HG03064 (cell line): ENCODE measurements at regions not wholly inside any gene's neighbourhood (a gene's known extent, or its start where the extent isn't known, plus 50 kb on each side); places are given as distances from the start of the nearest gene placed in this dataset.

Experiments used
- ATAC-seq: cut with Tn5 transposase; IDR thresholded peaks from one replicate; pipeline ENCODE4 v1.9.1; 2021; ENCODE audit warnings: low read depth; ENCODE audit not compliant: unreplicated experiment

DNA sequence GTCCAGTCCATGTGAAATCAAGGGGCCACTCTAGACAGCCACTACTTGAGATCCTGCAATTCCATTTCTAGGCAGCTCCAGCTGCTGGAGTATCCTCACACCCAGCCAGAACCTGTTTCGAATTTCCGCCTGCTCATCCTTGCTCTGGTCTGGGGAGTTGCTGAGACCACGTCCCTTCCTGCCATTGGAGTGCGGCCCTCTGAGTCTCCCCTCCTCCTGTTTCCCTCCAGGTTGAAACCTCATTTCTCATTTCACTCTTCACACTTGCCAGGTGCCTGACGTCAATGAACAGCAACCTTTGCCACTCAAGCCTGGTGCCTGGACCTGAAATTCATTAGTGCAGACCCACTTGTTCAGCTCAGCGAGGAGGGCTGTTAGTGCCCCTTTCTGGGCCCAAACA is 307.5 kb upstream of the SHH start:
- no peak for ATAC-seq

DNA sequence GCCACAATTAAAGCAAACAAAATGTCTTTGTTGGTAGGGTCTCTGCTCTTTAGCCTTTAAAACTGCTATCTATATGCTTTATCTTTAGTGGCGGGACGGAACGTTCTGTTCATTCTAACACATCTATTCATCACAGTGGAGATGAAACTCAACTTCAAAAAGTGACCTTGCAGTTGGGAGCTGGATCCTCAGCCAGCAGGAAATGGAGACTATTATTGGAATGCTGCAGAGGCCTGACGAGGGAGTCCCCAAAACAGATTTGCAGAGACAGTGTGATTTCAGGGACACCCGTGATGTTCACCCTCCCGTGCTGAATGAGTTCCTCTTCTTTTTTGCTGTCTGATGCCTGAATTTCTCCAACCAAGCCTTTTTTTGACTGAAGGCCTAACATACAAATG is 306.0 kb upstream of the SHH start:
- ATAC-seq, result no peak

DNA sequence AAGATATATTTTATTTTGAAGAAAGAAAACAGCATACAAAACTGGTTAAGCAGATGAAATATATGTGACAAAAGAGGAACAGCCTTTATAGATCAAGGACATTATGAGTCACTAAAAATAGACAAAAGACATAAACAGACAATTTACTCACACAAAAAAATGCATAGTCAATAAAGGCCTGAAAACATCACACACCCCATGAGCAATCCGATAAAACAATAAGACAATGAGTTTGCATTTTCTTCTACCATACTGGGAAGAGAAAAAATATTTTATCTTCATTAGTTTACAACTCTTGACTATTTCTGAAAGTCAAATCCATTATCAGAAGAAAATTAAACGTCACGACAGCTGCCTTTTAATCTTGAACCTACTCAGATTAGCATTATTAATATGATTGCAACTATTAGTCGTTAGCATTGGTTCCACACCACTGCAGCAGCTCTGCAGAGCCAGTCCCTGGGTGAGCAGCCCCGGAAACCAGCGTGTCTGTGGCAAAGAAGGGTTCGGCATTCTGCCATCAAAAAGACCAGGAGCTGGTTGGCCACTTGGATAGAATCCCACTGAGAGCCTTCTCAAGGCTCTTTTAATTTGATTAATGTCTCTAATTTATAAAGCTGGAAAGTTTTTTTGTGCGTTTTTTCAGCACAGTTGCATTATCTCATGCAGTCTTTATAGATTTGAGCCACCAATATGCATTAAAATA is 305.4 kb upstream of the SHH start:
- no peak for ATAC-seq

DNA sequence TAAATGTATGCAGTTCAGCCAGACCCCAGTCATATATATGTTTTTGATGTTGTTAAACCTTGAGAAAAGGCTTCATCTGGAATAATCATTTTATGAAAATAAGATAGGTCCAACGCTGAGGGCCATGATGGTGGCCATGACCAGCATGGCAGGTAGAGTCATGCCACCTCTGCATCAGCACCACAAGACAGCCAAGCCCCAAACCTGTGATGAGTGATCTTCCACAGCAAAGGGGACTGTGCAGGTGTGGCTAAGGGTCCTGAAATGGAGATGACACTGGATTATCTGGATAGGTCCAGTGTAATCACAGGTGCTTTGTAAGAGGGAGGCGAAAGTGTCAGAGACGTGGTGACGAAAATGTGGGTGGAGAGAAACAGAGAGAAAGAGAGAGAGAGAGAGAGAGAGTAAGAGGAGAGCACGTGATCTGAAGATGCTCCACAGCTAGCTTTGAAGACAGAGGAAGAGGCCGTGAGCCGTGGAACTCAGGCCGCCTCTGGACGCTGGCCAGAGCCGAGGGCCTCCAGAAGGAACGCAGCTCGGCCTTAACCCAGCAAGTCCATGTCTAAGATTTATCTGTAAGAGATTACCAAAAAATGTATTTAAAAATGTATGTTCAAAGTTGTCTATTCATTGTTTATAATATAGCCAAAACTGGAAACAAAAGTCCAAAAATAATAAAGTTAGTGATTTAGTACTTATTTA is 304.4 kb upstream of the SHH start:
- no peak for ATAC-seq

DNA sequence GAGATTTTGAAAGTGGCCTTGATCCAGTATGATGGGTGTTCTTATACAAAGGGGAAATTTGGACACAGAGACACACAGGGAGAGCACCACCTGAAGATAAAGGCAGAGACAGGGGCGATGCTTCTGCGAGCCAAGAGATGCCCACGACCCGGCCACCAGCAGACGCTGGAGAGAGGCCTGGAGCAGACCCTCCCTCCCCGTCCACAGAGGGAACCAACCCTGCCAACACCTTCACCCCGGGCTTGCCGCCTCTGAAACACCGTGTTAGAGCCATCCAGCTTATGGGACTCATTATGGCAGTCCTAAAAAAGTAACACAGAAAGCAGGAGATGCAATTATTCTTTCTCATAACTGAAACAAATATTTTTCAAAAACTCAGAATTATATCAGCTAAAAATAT is 303.3 kb upstream of the SHH start:
- ATAC-seq, result no peak

DNA sequence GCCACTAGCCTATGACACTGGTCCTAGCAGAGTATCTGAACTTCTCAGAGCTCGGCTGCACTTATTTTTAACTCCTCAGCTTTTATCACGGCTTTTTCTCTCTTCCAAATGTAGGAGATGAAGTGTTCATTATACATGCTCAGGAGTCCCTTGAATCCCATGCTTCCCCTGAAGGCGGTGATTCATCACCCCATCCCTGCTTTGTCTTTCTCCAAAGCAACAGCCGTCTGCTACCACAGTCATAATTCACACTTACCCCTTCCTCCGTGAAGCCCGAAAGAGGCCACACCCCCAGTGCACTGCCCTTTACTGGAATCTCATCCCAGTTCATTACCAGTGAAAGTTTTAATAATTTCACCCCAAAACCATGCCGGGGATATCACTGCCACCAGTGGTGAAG is 301.5 kb upstream of the SHH start:
- no peak for ATAC-seq

DNA sequence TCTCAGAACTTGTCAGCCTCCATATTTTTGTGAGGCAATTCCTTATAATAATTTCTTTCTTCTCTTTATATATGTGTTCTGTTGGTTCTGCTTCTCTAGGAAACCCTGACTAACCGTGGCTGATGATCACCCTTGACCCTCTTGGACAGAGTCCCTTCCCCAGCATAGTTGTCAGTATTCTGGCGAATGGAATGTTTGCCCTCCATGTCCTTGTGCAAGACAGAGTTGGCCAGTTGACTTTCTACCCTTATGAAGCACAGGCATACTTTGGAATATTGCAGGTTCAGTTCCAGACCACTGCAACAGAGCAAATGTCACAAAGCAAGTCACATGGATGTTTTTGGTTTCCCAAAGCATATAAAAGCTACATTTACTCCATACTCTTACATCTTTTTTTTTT is 297.7 kb upstream of the SHH start:
- no peak for ATAC-seq

DNA sequence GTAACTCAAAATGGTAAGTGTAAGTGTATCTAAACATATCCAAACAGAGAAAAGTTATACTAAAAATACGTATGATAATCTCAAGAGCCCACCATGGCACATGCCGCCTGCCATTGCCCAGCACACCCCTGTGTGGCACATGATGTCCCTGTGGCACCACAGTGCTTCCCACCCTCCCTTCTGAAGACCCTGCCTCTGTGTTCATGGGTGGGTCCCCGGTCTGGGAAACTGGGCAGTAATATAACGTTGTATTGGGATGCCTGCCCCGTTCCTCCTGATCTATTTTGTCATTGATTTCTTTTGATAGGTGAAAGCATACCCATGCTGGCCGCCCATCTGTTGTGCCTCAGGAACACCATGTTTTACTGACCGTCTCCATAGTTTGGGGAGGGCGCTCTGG is 296.8 kb upstream of the SHH start:
- ATAC-seq, result no peak

DNA sequence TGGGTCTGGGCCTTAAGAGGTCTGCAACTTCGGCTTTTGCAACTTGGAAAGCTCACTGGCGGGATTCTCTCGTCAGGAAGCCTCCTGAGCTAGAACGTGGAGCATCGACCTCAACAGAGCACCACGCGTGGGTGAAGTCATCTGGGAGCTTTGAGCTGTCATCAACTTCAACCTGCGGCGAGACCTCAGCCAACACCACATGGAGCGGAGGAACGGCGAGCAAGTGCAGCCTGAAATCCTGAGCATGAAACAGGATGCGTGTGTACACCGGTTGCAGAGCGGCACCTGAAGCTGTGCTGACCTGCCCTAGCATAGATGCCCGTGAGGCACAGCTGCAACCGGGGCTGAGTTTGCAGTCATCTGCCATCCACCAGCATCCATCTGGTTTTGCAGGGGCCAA is 295.7 kb upstream of the SHH start:
- ATAC-seq, result no peak

DNA sequence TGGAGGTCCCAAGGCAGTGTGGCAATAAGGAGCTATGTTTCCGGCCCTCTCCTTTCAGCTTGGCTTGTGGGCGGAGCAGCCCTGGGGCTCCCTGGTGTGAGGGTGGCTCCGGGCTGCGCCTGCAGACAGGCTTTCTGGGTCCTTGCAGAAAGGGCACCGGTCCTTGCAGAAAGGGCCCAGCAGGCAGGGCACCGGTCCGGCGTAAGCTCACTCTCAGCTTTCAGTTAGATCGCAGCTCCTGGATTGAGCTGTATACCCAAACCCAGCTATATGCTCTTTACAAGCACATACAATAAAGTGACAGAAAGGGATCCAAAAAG is 293.8 kb upstream of the SHH start:
- no peak for ATAC-seq

DNA sequence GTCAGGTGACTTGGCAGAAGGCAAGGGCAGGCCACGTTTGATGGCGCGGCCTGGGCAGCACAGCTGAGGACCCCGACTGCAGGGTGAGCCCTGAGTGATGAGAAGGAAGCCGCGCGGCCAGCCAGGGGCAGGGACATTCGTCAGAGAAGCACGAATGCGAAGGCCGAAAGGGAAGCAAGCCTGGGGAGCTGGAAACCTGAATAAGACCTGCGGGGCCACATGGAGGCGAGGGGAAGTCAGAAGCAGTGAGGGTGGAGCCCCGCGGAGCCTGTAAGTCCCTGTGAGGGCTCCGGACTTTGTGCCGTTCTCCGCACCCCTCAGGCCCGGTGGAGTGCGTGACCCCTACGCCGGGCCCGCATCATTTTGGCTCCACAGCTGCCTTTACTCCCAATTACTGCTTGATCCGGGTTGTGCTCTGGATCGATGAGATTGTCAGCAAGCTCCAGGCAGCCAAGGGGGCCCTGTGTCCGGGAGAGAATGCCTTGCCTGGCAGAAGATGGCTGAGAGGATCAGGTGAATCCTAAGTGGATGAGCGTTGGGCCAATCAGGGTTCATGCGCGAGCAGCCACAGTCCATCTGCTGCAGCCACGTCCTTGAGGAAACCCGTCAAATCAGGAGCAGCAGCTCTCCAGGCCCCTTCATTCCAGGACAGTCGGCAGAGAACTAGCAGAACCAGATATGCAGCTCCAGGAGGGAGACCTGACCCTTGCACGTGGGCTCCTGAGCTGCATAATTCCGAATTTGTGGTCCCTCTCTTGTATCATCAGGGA is 293.3 kb upstream of the SHH start:
- ATAC-seq, result no peak

DNA sequence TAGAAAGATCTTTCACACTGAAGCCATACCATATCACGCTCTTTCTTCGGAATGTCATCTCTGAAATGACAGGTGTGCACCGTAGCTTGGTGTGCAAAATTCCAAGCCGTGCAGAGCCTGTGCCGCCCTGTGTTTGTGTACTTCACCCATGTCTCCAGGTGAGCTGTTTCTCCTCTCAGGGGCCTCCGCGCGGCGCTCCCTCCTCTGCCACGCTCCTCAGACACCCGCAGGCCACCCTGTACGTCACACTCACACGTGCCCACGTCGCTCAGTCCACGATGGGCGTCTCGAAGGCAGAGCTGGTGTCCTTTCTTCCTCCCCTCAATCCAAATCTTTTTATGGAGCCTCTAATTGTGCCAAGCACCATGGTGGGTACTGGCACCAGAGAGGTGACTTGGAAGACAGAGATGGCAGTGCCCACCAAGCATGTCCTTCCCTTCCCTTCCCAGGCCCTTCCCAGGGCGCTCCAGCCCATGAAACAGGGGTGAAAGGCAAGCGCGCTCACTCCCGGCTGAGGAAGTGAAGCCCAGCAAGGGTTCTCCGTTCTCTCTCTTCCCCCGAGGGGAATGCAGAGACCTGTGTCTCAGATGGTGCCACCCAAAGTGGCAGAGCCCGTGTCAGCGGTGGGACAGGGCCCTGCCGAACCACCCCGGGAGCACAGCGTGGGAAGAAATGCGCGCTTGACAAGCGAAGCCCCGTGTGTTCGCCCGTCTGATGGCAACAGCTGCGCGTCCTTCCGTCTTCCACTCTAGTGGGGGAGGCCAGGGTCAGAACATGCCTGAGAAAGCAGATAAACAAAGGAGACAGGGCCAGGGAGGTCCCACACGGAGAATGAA is 292.5 kb upstream of the SHH start:
- ATAC-seq, result no peak

DNA sequence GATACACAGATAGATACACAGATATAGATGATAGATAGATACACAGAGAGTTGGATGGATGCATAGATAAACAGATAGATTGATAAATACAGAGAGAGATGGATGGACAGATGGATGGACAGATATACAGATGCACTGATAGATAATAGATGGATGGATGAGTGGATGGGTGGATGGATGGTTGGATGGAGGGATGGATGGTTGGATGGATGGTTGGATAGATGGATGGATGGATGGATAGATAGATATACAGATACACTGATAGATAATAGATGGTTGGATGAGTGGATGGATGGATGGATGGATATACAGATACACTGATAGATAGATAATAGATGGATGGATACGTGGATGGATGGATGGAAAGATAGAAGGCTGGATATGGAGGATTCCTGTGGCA is 290.0 kb upstream of the SHH start:
- ATAC-seq, result no peak

DNA sequence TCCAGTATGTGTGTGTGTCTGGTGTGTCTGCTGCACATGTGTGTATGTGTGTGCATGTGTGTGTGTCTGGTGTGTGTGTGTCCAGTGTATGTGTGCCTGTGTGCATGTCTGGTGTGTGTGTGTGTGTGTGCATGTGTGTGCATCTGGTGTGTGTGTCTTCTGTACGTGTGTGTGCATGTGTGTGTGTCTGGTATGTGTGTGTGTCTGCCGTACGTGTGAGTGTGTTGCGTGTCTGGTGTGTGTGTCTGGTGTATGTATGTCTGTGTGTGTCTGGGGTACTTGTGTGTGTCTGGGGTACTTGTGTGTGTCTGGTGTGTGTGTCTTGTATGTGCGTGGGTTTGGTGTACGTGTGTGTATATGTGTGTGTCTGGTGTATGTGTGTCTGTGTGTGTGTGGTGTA is 289.1 kb upstream of the SHH start:
- no peak for ATAC-seq

DNA sequence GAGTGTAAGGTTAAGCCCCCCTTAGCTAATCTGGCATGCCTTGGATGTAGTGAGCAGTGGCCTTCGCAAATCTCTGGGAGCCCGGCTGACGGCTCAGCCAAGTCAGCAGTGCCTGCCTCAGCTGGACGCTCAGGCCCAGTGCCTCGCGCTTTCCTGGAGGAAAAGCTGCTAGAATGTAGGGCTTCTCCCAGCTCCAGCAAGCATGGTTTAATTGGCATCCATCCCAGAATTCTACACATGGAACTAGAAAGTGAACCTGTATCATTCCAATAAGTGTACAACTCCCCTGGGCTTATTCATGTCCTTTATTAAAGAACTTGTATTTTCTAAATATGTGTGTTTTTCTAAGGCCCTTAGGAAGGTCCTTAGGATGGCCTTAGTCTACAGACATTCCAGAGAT is 287.8 kb upstream of the SHH start:
- ATAC-seq, result no peak

DNA sequence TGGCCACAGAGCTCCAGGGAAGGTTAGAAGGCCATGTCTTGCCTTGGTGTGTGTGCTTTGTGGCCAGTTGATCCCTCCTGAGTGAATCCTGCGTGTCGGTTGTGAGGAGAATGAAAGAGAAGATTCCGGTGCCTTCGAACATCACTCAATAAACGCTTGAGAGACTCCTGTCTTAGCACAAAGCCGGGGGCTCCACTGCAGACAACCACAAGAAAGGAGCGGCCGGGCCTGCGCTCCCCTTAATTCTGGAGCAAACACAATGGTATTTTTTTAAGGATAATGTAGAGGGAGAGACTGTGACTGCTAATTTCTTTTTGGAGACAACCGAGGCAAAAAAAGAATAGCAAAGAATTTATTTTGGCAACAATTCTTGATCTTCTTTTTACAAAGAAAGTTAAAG is 286.8 kb upstream of the SHH start:
- no peak for ATAC-seq

DNA sequence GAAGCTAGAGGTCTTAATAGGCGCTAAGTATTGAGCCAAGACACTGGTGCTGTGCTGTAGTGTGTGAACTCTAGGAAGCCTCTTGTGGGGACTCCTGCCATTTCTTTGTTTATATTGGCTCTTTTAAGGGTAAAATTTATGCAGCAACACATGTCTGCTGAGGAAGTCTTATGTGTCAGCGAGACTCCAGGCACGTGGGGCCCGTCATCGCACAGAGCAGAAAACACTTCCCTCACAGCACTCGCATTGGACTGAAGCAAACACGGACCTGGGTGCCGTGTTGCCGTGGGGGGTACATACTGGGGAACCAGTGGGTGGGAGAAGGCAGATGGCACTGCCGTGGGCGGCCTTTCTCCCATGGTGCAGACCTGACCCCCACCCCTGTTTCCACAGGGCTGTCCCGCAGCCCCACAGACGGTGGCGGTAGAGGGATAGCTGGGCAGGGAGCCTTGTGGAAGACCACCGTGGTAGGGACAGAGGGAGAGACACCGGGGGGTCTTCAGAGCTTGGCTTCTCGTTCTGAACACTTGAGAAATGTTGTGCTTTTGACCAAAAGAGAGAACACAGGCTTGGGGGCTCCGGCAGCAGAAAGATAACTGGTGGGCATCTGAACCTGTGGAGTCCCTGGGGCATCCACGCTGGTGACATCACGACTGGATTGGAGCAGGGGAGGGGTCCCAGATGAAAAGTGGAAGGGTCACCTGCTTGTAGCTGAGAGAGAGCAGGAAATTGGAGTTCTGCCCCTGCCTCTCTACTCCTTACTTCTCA is 284.7 kb upstream of the SHH start:
- no peak for ATAC-seq

DNA sequence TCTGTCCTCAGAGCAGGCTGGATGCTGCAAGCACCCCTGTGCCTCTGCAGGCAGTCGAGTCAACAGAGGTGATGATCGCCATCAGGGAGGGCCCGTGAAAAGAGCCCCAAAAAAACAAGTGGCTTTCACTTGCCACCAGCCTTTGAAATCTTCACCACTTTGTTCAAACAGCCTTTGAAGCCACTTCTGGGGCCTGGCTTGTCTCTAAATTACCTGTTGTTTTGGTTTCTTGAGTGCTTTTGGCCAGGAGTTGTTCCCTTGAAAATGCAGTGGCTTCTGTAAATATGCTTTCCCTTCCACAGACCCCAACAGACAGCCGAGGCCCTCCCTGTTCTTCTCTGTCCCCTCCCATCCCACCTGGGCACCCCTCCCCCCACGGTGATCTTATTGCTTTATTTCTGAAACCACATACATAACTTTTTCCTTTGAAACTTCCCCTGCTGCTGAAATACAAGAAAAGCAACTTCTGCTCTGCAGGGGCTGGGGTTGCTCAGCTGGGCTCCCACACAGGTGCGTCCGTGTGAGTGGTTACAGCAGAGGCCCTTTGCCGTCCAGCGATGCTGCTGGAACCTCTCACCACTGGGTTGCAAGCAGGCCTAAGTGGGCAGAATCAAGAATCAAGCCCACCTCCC is 283.8 kb upstream of the SHH start:
- no peak for ATAC-seq

DNA sequence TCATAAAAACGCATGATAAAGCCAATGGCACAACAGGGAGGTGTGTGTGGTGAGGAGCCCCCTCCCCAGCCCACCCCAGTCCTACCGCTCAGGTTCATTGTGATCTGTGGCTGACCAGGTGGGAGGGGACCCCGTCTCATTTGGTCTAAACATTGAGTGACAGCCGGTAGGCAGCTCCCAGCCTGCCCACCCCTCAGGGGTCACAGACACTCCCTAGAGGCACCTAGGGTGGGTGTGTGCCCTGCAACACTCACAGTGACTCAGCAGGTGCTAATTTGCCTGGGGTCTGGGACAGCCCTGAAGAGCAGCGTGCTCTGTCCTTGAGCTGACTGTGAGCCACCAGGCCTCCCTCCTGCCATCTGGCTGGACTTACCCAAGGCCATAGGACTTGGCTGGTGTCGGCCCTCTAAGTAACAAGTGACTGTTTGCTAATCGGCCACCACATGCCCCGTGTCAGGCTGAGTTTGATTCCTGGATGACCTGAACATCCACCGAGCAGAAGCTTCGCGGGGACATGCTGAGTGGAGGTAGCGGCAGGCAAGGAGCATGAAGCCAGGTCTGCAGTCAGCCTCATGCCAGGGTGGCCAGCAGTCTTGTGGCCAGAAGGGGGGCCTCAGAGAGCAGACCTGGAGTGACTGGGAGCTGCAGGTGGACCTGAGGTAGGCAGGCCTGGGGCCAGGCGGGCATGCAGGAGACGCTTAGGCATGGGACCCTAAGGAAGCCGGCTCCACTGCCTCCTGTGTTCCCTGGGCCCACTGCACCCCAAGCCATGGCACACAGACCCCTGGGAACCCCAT is 282.3 kb upstream of the SHH start:
- no peak for ATAC-seq
